ENCODE measurements at regions not wholly inside any gene's neighbourhood (a gene's known extent, or its start where the extent isn't known, plus 50 kb on each side); places are given as distances from the start of the nearest gene placed in this dataset.

DNA sequence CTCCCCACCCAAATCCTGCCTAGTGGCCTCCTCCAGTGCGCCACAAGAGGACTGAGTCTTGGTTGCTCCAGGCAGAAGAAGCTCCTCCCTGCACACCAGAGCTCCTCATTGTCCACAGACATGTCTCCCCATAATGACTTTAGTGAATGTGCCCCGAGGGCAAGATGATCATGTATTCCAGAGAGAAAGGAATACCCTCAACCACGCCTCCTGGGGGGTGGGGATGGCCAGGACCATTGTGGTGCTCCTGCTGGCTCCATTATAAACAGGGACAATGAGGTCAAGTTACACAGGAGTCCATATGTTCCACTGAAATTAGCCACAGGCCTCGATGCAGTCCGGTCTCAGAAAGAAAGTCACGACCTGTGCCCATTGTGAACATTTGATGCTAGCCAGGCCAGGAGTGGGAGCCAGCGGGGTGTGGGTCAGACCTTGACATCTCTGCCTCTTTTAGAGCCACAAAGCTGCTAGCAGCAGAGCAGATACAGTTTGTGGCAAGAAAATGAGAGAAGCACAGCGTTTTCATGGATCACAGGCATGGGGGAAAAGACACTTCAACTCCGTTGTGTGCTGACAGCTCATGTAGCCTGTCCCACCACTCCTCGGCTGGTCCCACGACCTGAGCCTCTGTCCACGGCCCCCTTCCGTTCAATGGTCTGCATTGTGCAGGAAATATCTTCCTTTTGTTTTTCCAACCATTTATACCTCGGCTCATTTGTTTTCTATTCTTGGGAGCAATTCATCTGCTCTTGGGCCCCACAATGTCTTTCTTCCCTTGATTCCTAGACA is 70.7 kb upstream of the FZD7 start:
- TF ChIP-seq, protein P1, sequence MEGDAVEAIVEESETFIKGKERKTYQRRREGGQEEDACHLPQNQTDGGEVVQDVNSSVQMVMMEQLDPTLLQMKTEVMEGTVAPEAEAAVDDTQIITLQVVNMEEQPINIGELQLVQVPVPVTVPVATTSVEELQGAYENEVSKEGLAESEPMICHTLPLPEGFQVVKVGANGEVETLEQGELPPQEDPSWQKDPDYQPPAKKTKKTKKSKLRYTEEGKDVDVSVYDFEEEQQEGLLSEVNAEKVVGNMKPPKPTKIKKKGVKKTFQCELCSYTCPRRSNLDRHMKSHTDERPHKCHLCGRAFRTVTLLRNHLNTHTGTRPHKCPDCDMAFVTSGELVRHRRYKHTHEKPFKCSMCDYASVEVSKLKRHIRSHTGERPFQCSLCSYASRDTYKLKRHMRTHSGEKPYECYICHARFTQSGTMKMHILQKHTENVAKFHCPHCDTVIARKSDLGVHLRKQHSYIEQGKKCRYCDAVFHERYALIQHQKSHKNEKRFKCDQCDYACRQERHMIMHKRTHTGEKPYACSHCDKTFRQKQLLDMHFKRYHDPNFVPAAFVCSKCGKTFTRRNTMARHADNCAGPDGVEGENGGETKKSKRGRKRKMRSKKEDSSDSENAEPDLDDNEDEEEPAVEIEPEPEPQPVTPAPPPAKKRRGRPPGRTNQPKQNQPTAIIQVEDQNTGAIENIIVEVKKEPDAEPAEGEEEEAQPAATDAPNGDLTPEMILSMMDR (IDR thresholded peaks at IDR 0.05): no peak
- TF ChIP-seq ZFX (IDR thresholded peaks at IDR 0.05; ENCODE audit: borderline replicate concordance): no peak
